HG03103 (cell line): ENCODE measurements at regions not wholly inside any gene's neighbourhood (a gene's known extent, or its start where the extent isn't known, plus 50 kb on each side); places are given as distances from the start of the nearest gene placed in this dataset.
"Not testable (repeated sequence)": the region's sequence is repeated elsewhere in the genome, so short reads cannot be mapped to it uniquely, and the experiment has no call there.

Experiments used
- ATAC-seq: cut with Tn5 transposase; IDR thresholded peaks from one replicate; pipeline ENCODE4 v1.9.1; 2021; ENCODE audit warnings: low read depth; ENCODE audit not compliant: unreplicated experiment

- not testable (repeated sequence) for ATAC-seq
These were observed 68.7 kb downstream of the PRKAB2 start for GRCh38 chr1:147103416-147104155.

GRCh38 chr1:147099192-147099591 lies 73.1 kb downstream of the PRKAB2 start:
- no peak for ATAC-seq

- ATAC-seq, result not testable (repeated sequence)
These were observed 73.8 kb downstream of the PRKAB2 start for GRCh38 chr1:147098338-147098973.

- no peak for ATAC-seq
These were observed 76.6 kb downstream of the PRKAB2 start for GRCh38 chr1:147095691-147096090.

- ATAC-seq, result no peak
These were observed 80.5 kb downstream of the PRKAB2 start for GRCh38 chr1:147091801-147092200.

GRCh38 chr1:147089457-147089856 lies 82.8 kb downstream of the PRKAB2 start:
- no peak for ATAC-seq

- ATAC-seq, result no peak
These were observed 86.1 kb downstream of the PRKAB2 start for GRCh38 chr1:147086129-147086528.

GRCh38 chr1:147084273-147085096 lies 87.8 kb downstream of the PRKAB2 start:
- peak; percentile 65 for ATAC-seq

GRCh38 chr1:147083919-147084272 lies 88.4 kb downstream of the PRKAB2 start:
- ATAC-seq, result no peak

GRCh38 chr1:147080671-147081394 lies 91.4 kb downstream of the PRKAB2 start:
- no peak for ATAC-seq

- no peak for ATAC-seq
These were observed 92.1 kb downstream of the PRKAB2 start for GRCh38 chr1:147080006-147080661.

GRCh38 chr1:147079400-147080005 lies 92.8 kb downstream of the PRKAB2 start:
- no peak for ATAC-seq

GRCh38 chr1:147078606-147079399 lies 93.5 kb downstream of the PRKAB2 start:
- no peak for ATAC-seq

- no peak for ATAC-seq
These were observed 94.2 kb downstream of the PRKAB2 start for GRCh38 chr1:147077936-147078605.

GRCh38 chr1:147077523-147077922 lies 94.7 kb downstream of the PRKAB2 start:
- no peak for ATAC-seq

GRCh38 chr1:147077081-147077480 lies 95.2 kb downstream of the PRKAB2 start:
- ATAC-seq, result no peak

GRCh38 chr1:147076442-147076841 lies 95.8 kb downstream of the PRKAB2 start:
- no peak for ATAC-seq
